ENCODE measurements at regions not wholly inside any gene's neighbourhood (a gene's known extent, or its start where the extent isn't known, plus 50 kb on each side); places are given as distances from the start of the nearest gene placed in this dataset.
"Not testable (repeated sequence)": the region's sequence is repeated elsewhere in the genome, so short reads cannot be mapped to it uniquely, and the experiment has no call there.

GRCh38 chr6:134553936-134554335, 236.0 kb upstream of the SGK1 start:
- no peak for DNase-seq (ENCODE audit: low spot score)

GRCh38 chr6:134551245-134551960, 233.5 kb upstream of the SGK1 start:
- DNase-seq (ENCODE audit: low spot score): no peak

GRCh38 chr6:134550604-134551003, 232.7 kb upstream of the SGK1 start:
- DNase-seq (ENCODE audit: low spot score): no peak

GRCh38 chr6:134549854-134550253, 231.9 kb upstream of the SGK1 start:
- no peak for DNase-seq (ENCODE audit: low spot score)

- no peak for DNase-seq (ENCODE audit: low spot score)
These were observed 229.2 kb upstream of the SGK1 start for GRCh38 chr6:134546962-134547645.

- DNase-seq (ENCODE audit: low spot score): no peak
These were observed 226.8 kb upstream of the SGK1 start for GRCh38 chr6:134544737-134545136.

GRCh38 chr6:134543128-134543527, 225.2 kb upstream of the SGK1 start:
- no peak for DNase-seq (ENCODE audit: low spot score)

- no peak for DNase-seq (ENCODE audit: low spot score)
These were observed 223.1 kb upstream of the SGK1 start for GRCh38 chr6:134541001-134541400.

GRCh38 chr6:134539865-134540323, 222.0 kb upstream of the SGK1 start:
- peak; percentile 72 for DNase-seq (ENCODE audit: low spot score)

GRCh38 chr6:134537765-134538164, 219.9 kb upstream of the SGK1 start:
- not testable (repeated sequence) for DNase-seq (ENCODE audit: low spot score)

GRCh38 chr6:134537146-134537555, 219.2 kb upstream of the SGK1 start:
- no peak for DNase-seq (ENCODE audit: low spot score)

GRCh38 chr6:134535831-134536230, 217.9 kb upstream of the SGK1 start:
- DNase-seq (ENCODE audit: low spot score): no peak

- DNase-seq (ENCODE audit: low spot score): no peak
These were observed 216.8 kb upstream of the SGK1 start for GRCh38 chr6:134534708-134535149.

- no peak for DNase-seq (ENCODE audit: low spot score)
These were observed 216.1 kb upstream of the SGK1 start for GRCh38 chr6:134533991-134534390.

GRCh38 chr6:134532694-134533624, 215.0 kb upstream of the SGK1 start:
- no peak for DNase-seq (ENCODE audit: low spot score)

GRCh38 chr6:134531611-134532010, 213.7 kb upstream of the SGK1 start:
- DNase-seq (ENCODE audit: low spot score): no peak

GRCh38 chr6:134531188-134531551, 213.3 kb upstream of the SGK1 start:
- no peak for DNase-seq (ENCODE audit: low spot score)

GRCh38 chr6:134529921-134530320, 212.0 kb upstream of the SGK1 start:
- DNase-seq (ENCODE audit: low spot score): no peak

GRCh38 chr6:134529305-134529704, 211.4 kb upstream of the SGK1 start:
- no peak for DNase-seq (ENCODE audit: low spot score)

- DNase-seq (ENCODE audit: low spot score): no peak
These were observed 209.3 kb upstream of the SGK1 start for GRCh38 chr6:134527108-134527787.

- DNase-seq (ENCODE audit: low spot score): no peak
These were observed 207.4 kb upstream of the SGK1 start for GRCh38 chr6:134525190-134525868.

Data from putamen (tissue), 1 donor.